Activated CD8-positive, alpha-beta memory T cell treated with anti-CD3 and anti-CD28 coated beads for 24 hours (primary cell): ENCODE measurements at regions not wholly inside any gene's neighbourhood (a gene's known extent, or its start where the extent isn't known, plus 50 kb on each side); places are given as distances from the start of the nearest gene placed in this dataset.
"Not testable (repeated sequence)": the region's sequence is repeated elsewhere in the genome, so short reads cannot be mapped to it uniquely, and the experiment has no call there.

Experiments
- DNase-seq: peaks from one replicate; pipeline ENCODE4 v3.0.0-alpha.2; 2020

DNA sequence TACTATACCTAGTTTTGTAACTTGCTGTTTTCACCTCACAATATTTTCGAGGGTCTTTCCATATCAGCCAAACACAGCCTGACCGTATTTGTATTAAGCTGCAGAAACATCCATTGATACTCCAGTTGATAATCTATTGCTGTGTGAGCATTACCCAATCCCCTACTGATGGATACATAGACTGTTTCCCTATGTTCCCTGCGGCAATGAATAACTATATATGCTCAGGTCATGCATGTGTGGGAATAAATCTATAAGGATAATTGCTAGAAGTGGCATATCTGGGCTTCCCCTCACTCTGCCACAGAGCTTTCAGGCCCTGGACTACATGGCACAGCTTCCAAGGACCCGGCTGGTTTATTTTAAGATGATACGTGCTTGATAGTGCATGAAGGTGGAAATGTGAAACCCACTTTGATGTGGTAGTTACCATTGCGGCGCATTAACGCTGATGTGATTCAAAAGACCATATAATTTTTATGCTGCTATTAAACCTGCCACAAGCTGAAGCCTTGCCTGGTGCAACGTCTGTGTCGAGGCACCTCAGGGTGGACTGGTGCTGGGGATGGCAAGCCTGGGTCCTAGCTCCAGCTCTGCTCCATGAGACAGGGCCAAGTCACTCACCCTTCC, 81.4 kb upstream of the KCNK12 start:
- DNase-seq = no peak

DNA sequence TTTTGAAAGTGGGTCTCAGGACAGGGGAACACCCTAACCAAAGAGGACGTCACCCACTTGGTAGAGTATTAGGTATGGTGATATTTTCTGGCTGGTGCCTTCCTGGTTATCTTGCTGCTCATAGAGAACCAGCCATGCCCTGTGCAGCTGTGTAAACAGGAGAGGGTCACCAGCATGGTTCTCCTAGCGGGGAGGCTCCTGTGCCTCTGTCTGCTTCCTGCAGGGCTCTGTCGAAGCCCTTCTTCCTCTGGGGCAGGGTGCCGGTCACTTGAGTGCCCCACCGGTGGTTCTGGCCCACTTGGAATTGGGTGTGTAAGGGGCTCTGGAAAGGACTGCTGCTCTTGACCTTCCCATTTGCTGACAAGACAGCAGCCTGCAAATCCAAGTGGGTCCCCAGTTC, 80.5 kb upstream of the KCNK12 start:
- no peak for DNase-seq

DNA sequence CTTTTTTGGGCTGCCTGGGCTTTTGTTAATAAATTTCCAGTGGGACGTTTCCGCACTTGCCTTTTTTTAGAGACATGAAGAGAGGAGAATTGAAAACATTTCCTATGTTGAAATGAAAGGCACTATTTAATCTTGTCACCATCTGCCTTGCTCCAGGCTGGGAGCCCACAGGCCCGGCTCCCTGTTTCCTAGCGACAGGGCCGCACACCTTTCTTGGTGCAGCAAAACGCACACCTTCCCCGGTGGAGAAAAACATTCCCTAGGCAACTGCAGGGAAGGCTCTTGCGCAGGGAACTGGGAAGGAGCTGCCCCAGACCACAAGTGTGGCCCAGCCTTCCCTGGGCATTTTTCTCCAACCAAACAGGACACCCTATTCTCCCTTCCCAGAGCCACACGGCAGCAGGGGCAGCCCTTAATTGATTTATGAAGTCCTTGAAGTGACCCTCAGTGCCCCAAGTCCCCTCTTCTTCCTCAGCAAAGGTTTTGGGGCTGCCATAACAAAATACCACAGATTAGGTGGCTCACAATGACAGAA, 79.3 kb upstream of the KCNK12 start:
- DNase-seq = no peak

DNA sequence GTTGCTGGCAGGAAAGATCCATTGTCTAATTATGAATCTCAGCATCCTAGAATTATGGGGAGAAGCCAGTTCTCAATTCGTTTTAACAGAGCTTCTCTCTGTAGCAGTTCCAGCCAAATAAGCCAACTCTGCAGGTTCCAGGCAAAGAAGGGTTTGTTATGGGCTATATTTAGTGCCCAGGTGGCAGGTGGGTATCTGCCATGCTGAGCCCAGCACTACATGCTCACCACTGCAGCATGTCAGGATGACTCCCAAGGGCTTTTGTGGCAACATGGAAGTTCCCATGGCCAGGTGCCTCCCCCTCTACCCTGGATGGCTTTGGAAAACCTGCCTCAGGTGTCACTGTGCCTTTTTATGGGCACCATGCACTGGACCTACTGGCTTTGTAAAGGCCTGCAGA, 74.5 kb upstream of the KCNK12 start:
- peak; percentile 19 for DNase-seq

DNA sequence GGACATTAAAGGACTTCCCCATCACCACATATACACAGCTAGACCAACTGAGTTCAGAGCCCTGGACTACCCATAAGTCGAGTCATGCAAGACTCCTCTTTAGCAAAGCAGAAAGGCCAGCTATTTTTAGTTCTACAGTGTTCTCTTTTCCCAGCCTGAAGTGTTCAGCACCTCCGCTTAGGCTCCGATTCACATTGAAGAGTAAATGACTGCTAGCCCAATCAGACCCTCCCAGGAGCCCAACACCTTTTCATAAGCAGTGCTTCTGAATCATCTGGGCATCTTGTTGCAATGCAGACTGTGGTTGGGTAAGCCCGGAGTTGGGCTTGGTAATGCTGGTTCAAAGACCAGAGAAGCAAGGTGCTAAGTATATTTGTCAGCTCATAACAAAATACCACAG, 73.6 kb upstream of the KCNK12 start:
- DNase-seq = no peak

DNA sequence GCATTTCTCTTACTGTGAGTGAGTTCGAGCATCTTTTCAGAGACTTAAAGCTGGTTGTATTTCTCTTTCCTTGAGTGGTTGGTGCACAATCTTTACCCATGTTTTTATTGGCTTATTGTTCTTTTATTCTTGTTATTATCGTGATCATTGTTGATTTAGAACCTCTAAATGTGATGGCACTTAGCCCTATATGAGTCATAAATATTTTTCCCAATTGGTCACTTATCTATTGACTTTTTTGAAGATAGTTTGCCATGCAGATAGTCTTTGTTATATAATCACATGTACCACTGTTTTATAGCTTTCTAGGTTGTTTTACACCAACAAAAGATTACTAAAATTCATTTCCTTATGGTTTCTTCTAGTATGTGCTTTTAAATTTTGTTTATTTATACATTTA, 70.6 kb upstream of the KCNK12 start:
- no peak for DNase-seq

DNA sequence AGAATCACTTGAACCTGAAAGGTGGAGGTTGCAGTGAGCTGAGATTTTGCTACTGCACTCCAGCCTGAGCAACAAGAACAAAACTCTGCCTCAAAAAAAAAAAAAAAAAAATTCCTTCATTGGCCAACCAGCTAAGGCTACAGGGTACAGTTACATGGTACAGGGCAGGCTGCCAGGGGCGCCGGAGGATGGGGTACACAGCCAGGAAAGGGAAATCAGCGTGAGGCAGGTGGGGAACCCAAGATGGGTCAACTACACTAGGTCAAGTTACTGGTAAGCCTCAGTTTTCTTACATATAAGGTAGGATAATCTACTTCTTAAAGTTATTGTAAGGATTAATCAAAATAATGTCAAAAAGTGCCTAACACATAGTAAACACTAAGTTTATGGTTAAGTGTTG, 69.6 kb upstream of the KCNK12 start:
- DNase-seq = peak; percentile 7

DNA sequence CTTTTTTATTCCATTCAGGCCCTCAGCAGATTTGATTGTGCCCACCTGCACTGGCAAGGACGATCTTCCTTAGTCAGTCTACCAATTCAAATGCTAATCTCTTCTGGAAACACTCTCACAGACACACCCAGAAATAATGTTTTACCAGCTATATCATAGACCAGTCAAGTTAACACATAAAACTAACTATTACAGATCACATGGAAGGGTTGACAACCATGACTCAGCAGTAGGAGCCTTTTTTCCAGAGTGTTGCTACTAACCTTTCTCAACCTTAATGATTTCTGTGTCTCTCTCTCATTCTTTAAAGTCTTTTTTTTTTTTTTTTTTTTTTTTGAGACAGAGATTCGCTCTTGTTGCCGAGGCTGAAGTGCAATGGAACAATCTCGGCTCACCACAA, 68.7 kb upstream of the KCNK12 start:
- no peak for DNase-seq

DNA sequence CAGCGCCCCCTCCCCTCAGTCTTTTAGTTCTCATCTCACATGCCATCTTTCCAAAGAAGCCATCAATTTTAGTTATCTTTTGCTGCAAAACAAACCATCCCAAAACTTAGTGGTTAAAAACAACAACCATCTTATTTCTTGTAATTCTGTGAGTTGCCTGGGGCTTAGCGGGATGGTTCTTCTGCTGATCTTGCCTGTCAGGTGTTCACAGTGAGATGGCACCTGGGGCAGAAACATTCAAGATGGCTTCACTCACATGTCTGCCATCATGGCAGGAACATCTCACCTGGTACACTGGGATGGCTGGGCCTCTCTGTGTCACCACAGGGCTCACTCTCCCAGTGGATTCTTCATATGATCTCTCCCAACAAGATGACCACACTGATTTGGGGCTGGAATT, 67.6 kb upstream of the KCNK12 start:
- DNase-seq = no peak

DNA sequence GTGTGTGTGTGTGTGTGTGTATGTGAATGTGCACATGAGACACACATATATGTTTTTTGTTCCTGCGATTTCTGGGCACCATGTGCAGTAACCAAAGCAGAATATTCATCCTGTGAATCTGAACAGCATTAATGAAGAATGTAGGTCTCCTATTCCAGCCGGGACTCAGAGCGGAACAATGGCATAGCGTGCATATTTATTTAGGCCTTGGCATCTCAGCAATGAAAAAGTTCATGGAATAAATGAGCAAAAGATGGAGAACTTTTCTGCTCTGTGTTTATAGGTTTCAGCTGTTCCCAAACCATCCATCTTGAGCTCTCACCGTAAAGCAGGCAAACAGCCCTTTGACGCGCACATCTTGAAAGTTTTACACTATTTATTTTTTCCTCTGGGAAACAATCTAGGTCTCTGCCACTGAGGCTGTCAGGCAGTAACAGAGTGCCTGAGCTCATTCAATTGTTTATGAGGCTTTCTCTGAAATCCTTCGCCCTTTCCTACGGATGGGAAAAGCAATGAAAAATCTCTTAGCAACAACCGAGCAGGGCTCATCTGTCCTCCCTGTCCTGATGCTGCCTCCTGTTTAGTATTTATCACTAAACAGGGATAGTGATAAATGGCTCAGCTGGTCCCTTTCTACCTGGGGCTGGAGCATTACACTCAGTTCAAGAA, 65.9 kb upstream of the KCNK12 start:
- DNase-seq = no peak

DNA sequence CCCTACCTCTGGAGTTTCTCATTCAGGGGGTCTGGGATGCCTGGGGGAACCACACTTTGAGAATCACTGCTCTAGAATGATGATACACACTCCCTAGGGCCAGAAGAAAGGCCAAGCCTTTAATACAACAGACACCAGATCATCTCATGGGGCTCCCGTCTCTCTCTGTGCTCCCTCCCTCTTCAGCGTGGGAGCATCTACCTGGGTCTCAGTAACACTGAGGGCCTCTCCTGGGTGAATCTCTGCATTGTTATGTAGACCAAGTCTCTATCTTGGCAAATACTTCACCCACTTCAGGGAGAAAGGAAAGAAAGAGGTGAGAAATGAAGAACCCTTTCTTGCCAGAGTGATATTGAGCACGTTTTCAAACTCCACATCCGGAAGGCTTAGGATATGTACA, 65.4 kb upstream of the KCNK12 start:
- DNase-seq = no peak

DNA sequence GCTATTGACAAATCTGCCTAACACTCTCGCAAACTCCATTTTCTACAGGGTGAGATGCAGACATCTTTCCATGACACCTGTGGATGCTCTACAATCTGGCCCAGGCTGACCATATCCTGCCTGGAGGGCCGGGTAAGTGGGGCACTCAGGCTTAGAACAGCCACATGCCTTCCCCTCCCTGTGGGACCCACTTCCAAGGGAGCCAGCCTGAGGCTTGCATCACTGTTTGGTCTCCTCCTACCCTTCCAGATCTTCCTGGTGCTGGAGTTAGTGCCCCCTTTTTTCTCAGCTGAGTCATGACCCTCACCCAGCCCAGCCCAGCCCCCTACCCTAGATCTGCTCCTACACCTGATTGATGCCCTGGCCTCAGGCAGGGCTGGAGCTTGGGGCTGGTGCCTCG, 62.0 kb upstream of the KCNK12 start:
- DNase-seq = no peak

DNA sequence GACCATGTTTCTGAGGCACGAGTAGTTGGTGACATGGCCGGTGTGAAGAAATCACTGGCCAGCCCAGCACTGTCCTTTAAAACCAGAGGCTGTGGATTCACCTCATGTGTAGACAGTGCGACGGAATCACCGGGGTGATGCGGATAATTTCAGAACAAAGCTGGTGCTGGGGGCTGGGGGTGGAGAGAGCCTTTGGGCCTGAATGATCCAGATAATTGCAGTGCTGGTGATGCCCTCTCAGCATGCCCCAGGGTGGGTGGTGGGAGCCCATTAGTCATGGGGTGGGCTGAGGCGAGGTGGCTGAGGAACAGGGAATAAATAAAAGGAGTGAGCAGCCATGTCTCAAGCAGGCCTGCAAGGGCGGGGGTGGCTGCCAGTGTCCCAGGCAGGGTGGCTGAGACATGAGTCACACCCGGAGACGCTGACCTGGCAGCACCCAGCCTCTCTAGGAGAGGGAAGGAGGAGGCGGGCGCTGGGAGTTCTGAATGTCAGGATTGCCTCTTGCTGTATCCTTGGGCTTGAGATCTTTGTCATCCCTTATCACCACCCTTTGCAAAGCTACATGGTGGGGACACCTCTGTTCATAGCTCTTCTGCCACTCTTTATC, 61.1 kb upstream of the KCNK12 start:
- no peak for DNase-seq

DNA sequence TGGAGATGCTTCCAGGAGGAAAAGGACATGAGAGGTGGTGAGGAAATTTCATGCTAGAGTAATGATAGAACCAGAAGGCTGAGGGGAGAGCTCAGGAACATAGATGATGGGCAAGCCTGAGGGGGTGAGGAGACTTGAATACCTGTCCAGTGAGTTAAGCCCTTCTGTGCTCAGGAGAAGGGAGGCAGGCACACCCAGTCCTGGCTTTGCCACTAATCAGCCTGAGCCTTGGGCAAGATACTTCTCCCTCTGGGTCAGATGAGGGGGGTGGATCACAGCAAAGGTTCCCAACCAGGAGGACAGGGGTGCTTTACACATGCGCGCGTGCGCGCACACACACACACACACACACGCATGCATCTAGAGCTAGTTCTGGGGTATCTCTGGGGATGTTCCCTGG, 60.5 kb upstream of the KCNK12 start:
- DNase-seq = no peak

DNA sequence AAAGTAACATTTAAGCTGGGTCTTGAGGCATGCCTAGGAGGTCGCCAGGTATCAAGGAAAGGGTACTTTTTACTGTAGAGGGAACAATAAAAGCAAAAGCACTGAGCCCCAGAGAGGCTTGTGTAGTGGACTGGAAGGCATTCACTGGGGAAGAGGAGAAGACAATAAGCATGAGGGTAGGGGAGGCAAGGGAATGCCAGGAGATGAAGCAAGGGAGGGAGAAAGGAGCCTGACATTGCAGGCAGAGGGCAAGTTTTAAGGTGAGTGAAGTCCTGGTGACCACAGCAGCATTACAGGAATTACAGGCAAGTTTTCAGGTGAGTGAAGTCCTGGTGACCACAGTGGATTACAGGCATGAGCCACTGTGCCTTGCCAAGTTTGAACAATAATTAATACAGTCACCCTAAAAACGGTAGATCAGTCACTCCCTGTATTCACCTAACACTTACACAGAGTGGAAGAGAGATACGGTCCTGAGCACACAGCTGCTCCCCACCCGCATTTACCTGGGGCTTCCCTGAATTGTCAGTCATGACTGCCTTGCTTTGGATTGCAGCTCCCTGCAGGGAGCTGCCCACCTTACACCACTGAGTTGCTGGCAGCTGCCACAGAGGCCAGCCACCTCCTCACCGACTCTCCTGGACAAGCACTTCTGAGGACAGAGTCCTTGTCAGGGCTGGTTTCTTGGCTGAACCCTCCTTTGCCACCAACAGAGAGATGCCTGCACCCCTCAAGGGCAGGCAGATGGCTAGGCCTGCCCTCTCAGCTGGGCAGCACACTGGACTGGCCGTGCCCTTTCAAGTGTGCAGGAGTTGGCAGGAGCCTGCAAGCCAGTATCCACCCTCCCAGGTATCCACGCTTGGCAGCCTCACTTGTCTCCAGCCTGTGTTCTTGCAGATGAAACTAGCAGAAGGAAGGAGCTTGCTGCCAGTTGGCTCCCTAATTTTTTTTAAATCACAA, 59.0 kb upstream of the KCNK12 start:
- no peak for DNase-seq

DNA sequence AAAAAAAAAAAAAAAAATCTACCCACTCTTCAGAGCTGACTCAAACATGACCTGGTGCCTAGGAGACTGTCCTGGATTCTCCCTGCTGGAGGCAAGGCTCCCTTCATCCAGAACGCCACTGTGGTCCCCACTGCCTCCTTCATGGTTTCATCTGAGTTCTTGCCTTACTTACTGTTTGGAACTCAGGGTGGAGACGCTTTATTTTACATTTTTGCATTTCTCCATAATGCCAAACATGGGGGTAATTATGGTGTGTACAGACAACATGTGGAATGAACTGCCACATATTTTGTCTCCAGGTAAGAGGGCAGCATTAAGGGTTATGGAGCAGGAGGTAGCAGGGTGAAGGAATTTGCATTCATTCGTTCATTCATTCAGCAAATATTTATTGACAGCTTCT, 58.1 kb upstream of the KCNK12 start:
- DNase-seq = no peak

DNA sequence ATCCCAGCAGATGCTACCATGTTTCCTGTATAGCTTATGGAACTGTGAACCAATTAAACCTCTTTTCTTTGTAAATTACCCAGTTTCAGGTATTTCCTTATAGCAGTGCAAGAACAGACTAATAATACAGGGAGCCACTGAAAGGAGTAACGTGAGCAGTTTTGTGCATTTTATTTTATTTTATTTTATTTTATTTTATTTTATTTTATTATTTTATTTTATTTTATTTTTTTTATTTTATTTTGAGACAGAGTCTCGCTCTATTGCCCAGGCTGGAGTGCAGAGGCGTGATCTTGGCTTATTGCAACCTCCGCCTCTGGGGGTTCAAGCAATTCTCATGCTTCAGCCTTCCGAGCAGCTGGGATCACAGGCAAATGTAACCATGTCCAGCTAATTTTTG, 55.9 kb upstream of the KCNK12 start:
- no peak for DNase-seq

DNA sequence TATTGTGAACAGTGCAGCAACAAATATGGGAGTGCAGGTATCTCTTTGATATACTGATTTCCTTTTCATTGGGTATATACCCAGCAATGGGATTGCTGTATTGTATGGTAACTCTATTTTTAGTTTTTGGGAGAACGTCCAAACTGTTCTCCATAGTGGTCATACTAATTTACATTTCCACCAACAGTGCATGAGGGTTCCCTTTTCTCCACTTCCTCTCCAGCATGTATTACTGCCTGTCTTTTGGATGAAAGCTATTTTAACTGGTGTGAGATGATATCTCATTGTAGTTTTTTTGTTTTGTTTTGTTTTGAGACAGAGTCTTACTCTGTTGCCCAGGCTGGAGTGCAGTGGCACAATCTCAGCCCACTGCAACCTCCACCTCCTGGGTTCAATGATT, 52.4 kb upstream of the KCNK12 start:
- DNase-seq = not testable (repeated sequence)

DNA sequence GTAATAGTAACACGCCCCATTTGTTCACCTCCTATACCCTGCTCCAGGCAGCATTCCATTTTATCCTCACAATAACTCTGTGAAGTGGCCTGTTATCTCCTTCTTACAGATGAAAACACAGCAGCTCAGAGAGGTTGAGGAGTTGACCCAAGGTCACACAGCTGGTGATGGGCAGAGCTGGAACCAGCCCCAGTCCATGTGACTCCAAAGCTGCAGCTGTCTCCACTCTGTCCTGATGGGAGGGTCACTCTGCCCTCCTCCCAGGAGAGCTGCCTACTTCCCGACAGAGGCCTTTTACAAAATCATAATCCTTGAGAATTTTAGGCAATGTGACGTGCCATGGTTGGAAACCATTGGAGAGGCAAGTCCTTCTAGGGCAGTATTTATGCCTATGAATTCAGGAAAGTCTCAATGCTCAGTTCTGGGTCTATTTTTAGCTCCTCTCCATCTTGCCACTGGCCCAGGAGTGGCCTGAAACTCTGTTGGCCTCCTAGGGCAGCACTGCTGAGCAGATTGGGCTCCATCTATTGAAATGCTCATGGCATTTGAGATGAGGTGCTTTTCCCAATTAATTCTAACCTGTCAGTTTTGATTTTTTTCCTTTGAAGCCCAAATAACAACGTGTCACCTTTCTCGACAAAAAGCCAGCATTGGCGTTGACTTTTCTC, 50.1 kb upstream of the KCNK12 start:
- DNase-seq = no peak
